HEK293 (cell line): ENCODE measurements at regions not wholly inside any gene's neighbourhood (a gene's known extent, or its start where the extent isn't known, plus 50 kb on each side); places are given as distances from the start of the nearest gene placed in this dataset.

Experiments
- CTCF ChIA-PET: fragments of 350-600 bp; formaldehyde crosslinking; extraction: SDS; loops from one replicate; lab custom pipeline; 2021; ENCODE audit warnings: antibody characterized with exemption; lab: Yijun Ruan, JAX
- POLR2A ChIA-PET: fragments of 300-600 bp; formaldehyde crosslinking; extraction: SDS; loops from one replicate; lab custom pipeline; 2020; ENCODE audit warnings: antibody characterized with exemption, inconsistent platforms; lab: Yijun Ruan, JAX
- H3K27ac ChIP-seq: fragments of 200-500 bp; sonication (Bioruptor generic); 2 replicates; pipeline ENCODE4 v1.5.1; 2014; ENCODE audit warnings: low read depth, low read length, control low read depth, inconsistent platforms; ENCODE audit errors: extremely low read depth
- H3K36me3 ChIP-seq, 2 experiments: fragments of 200-500 bp in 1 of 2; sonication (Bioruptor generic) in 1 of 2; 1 replicate in 1 of 2; 2 replicates in 1 of 2; pipeline ENCODE4 v1.5.1; 2014 to 2017; ENCODE audit warnings: inconsistent platforms in 2 of 2, low read length in 2 of 2; ENCODE audit not compliant: control insufficient read depth in 2 of 2, insufficient read depth in 1 of 2
- H3K4me1 ChIP-seq: fragments of 200-500 bp; sonication (Bioruptor generic); 2 replicates; pipeline ENCODE4 v1.5.1; 2014; ENCODE audit warnings: mild to moderate bottlenecking, low read length, inconsistent platforms; ENCODE audit not compliant: control insufficient read depth, insufficient read depth
- H3K4me3 ChIP-seq: 2 replicates; pipeline ENCODE4 v1.5.1; 2011; ENCODE audit warnings: low read depth, mild to moderate bottlenecking, control low read depth, low read length, moderate library complexity
- H3K9me3 ChIP-seq: fragments of 200-500 bp; sonication (Bioruptor generic); 2 replicates; pipeline ENCODE4 v1.5.1; 2014; ENCODE audit warnings: low read depth, low read length, inconsistent platforms; ENCODE audit not compliant: control insufficient read depth, insufficient read depth
- ATF2 ChIP-seq: fragments of 450-650 bp; formaldehyde crosslinking; IDR thresholded peaks from 2 replicates; pipeline ENCODE4 v1.5.1; 2016; ENCODE audit warnings: missing biosample characterization, missing genetic modification characterization, low read depth
- BCL11A ChIP-seq: fragments of 450-650 bp; formaldehyde crosslinking; IDR thresholded peaks from 2 replicates; pipeline ENCODE4 v1.5.1; 2016; ENCODE audit warnings: low read depth, missing biosample characterization, missing genetic modification characterization
- CTCF ChIP-seq: fragments of 450-650 bp; formaldehyde crosslinking; IDR thresholded peaks from 2 replicates; pipeline ENCODE4 v1.5.1; 2016; ENCODE audit warnings: missing biosample characterization, missing genetic modification characterization
- EGR2 ChIP-seq: fragments of 450-650 bp; formaldehyde crosslinking; IDR thresholded peaks from 2 replicates; pipeline ENCODE4 v1.5.1; 2016; ENCODE audit warnings: low read depth, missing biosample characterization, missing genetic modification characterization
- GLIS2 ChIP-seq: fragments of 450-650 bp; formaldehyde crosslinking; IDR thresholded peaks from 2 replicates; pipeline ENCODE4 v1.5.1; 2016; ENCODE audit warnings: missing biosample characterization, missing genetic modification characterization
- HOXC10 ChIP-seq: sonication (generic); formaldehyde crosslinking; IDR thresholded peaks from 2 replicates; pipeline ENCODE4 v1.8.1; 2023; ENCODE audit warnings: mild to moderate bottlenecking, missing genetic modification reagents
- HOXD13 ChIP-seq: sonication (generic); formaldehyde crosslinking; IDR thresholded peaks from 2 replicates; pipeline ENCODE4 v1.8.0; 2022; ENCODE audit warnings: missing genetic modification reagents, borderline replicate concordance
- KLF8 ChIP-seq: fragments of 450-650 bp; formaldehyde crosslinking; IDR thresholded peaks from 2 replicates; pipeline ENCODE4 v1.5.1; 2016; ENCODE audit warnings: missing biosample characterization, missing genetic modification characterization
- KLF9 ChIP-seq: fragments of 450-650 bp; formaldehyde crosslinking; IDR thresholded peaks from 2 replicates; pipeline ENCODE4 v1.5.1; 2016; ENCODE audit warnings: missing biosample characterization, missing genetic modification characterization, low read depth
- MEIS1 ChIP-seq: sonication (generic); formaldehyde crosslinking; IDR thresholded peaks from 2 replicates; pipeline ENCODE4 v1.8.1; 2022; ENCODE audit warnings: missing genetic modification reagents, mild to moderate bottlenecking, borderline replicate concordance
- ZBTB11 ChIP-seq: fragments of 450-650 bp; formaldehyde crosslinking; conservative IDR thresholded peaks from 2 replicates; pipeline ENCODE4 v1.5.1; 2016; ENCODE audit warnings: low read depth, missing biosample characterization, missing genetic modification characterization
- ZBTB8A ChIP-seq: fragments of 450-650 bp; formaldehyde crosslinking; IDR thresholded peaks from 2 replicates; pipeline ENCODE4 v1.5.1; 2016; ENCODE audit warnings: missing biosample characterization, missing genetic modification characterization
- ZFP37 ChIP-seq: fragments of 450-650 bp; formaldehyde crosslinking; IDR thresholded peaks from 2 replicates; pipeline ENCODE4 v1.5.1; 2016; ENCODE audit warnings: missing biosample characterization, missing genetic modification characterization
- ZNF10 ChIP-seq: fragments of 450-650 bp; formaldehyde crosslinking; IDR thresholded peaks from 2 replicates; pipeline ENCODE4 v1.5.1; 2017; ENCODE audit warnings: missing biosample characterization, missing genetic modification characterization
- ZNF266 ChIP-seq: fragments of 450-650 bp; formaldehyde crosslinking; IDR thresholded peaks from 2 replicates; pipeline ENCODE4 v1.5.1; 2016; ENCODE audit warnings: missing biosample characterization, missing genetic modification characterization, low read depth
- ZNF274 ChIP-seq, 2 experiments: fragments of 200-500 bp in 1 of 2; fragments of 450-650 bp in 1 of 2; sonication (Bioruptor generic) in 1 of 2; formaldehyde crosslinking in 1 of 2; IDR thresholded peaks; 2 replicates each; pipeline versions ENCODE4 v1.5.1 to v1.6.1; 2014 to 2016; ENCODE audit warnings: borderline replicate concordance in 1 of 2, inconsistent platforms in 1 of 2, low read length in 1 of 2, missing biosample characterization in 1 of 2, missing genetic modification characterization in 1 of 2
- ZNF350 ChIP-seq: fragments of 450-650 bp; formaldehyde crosslinking; IDR thresholded peaks from 2 replicates; pipeline ENCODE4 v1.5.0; 2017; ENCODE audit warnings: missing biosample characterization, mild to moderate bottlenecking, missing genetic modification characterization
- ZNF362 ChIP-seq: fragments of 450-650 bp; formaldehyde crosslinking; IDR thresholded peaks from 2 replicates; pipeline ENCODE4 v1.5.1; 2016; ENCODE audit warnings: missing biosample characterization, missing genetic modification characterization
- ZNF37A ChIP-seq: fragments of 450-650 bp; IDR thresholded peaks from 2 replicates; pipeline ENCODE4 v1.5.1; 2018; ENCODE audit warnings: missing biosample characterization, missing genetic modification characterization
- ZNF488 ChIP-seq: fragments of 450-650 bp; formaldehyde crosslinking; IDR thresholded peaks from 2 replicates; pipeline ENCODE4 v1.5.1; 2016; ENCODE audit warnings: missing biosample characterization, missing genetic modification characterization
- ZNF548 ChIP-seq: fragments of 450-650 bp; formaldehyde crosslinking; IDR thresholded peaks from 2 replicates; pipeline ENCODE4 v1.5.1; 2016; ENCODE audit warnings: missing biosample characterization, missing genetic modification characterization
- ZNF561 ChIP-seq: fragments of 450-650 bp; IDR thresholded peaks from 2 replicates; pipeline ENCODE4 v1.5.1; 2018; ENCODE audit warnings: missing biosample characterization, missing genetic modification characterization, borderline replicate concordance
- ZNF585B ChIP-seq: fragments of 450-650 bp; formaldehyde crosslinking; IDR thresholded peaks from 2 replicates; pipeline ENCODE4 v1.5.1; 2016; ENCODE audit warnings: missing biosample characterization, missing genetic modification characterization
- ZNF624 ChIP-seq: fragments of 450-650 bp; formaldehyde crosslinking; IDR thresholded peaks from 2 replicates; pipeline ENCODE4 v1.5.1; 2017; ENCODE audit warnings: missing biosample characterization, missing genetic modification characterization
- ZNF692 ChIP-seq: fragments of 450-650 bp; formaldehyde crosslinking; IDR thresholded peaks from 2 replicates; pipeline ENCODE4 v1.5.1; 2016; ENCODE audit warnings: missing biosample characterization, missing genetic modification characterization
- ZNF76 ChIP-seq: fragments of 450-650 bp; formaldehyde crosslinking; IDR thresholded peaks from 2 replicates; pipeline ENCODE4; 2016; ENCODE audit warnings: low read depth, missing biosample characterization, missing genetic modification characterization, borderline replicate concordance
- ZSCAN30 ChIP-seq: fragments of 450-650 bp; IDR thresholded peaks from 2 replicates; pipeline ENCODE4 v1.5.1; 2018; ENCODE audit warnings: missing biosample characterization, mild to moderate bottlenecking, missing genetic modification characterization, moderate library complexity

GRCh38 chr9:71355884-71356283 is 234.5 kb upstream of the TRPM3 start:
- Histone ChIP-seq H3K27ac (no peak overlapping the region), H3K4me3 (no peak overlapping the region), H3K9me3 (no peaks in the 10 kb centered on the region)
- ChIA-PET POLR2A (no interaction called here), CTCF (interaction anchor here (0.6 to 0.9 kb wide), 3 partner anchors 71 to 562 kb away, joined by 3 read pairs; no protein-coding TSS in a partner anchor)
- TF ChIP-seq HOXC10 (CRISPR knock-in tag) = no peak
- TF ChIP-seq ZSCAN30 (tag by site-specific recombination) = no peak
- no peak for TF ChIP-seq KLF8 (tag by site-specific recombination)
- TF ChIP-seq ZNF274 (IDR thresholded peaks at IDR 0.05; ENCODE audit: low read length) = no peak
- no peak for TF ChIP-seq ZNF274 (tag by site-specific recombination; IDR thresholded peaks at IDR 0.05; ENCODE audit: borderline replicate concordance)
- TF ChIP-seq ZNF488 = no peak
- no peak for TF ChIP-seq ZNF585B (tag by site-specific recombination)
- no peak for TF ChIP-seq GLIS2
- TF ChIP-seq CTCF (tag by site-specific recombination) = no peak
- TF ChIP-seq ZNF362 = no peak
- no peak for TF ChIP-seq ZNF692 (tag by site-specific recombination)
- TF ChIP-seq ZNF350 = no peak
- TF ChIP-seq ZFP37 (tag by site-specific recombination) = no peak
- TF ChIP-seq ZNF561 (tag by site-specific recombination) = no peak
- TF ChIP-seq, all 188 proteins: peak for 0
- no peaks in the 10 kb centered on the region for H3K36me3 ChIP-seq
- H3K4me1 ChIP-seq = no peaks in the 10 kb centered on the region

- CTCF ChIA-PET = interaction anchor here (0.6 to 0.7 kb wide), 2 partner anchors 78 to 137 kb away, joined by 3 read pairs; no protein-coding TSS in a partner anchor
Measured at GRCh38 chr9:71353720-71354119, 232.3 kb upstream of the TRPM3 start.

More at GRCh38 chr9:71353720-71354119, 232.3 kb upstream of the TRPM3 start:
- TF ChIP-seq ZBTB11 (no peak), ZNF624 (tag by site-specific recombination) (no peak), ZBTB8A (tag by site-specific recombination) (no peak), BCL11A (no peak), EGR2 (tag by site-specific recombination) (no peak), HOXD13 (CRISPR knock-in tag) (no peak), KLF9 (tag by site-specific recombination) (no peak), ZNF10 (no peak), MEIS1 (no peak), ZNF37A (tag by site-specific recombination) (no peak), ZNF76 (tag by site-specific recombination) (no peak), ATF2 (no peak), HOXC10 (CRISPR knock-in tag) (no peak), ZNF548 (tag by site-specific recombination) (no peak), ZNF266 (no peak)
- no peaks in the 10 kb centered on the region for H3K4me1 ChIP-seq
- H3K9me3 ChIP-seq = no peaks in the 10 kb centered on the region
- H3K36me3 ChIP-seq = no peaks in the 10 kb centered on the region
- H3K4me3 ChIP-seq = no peak overlapping the region
- POLR2A ChIA-PET = no interaction called here
- H3K27ac ChIP-seq = no peak overlapping the region
